Stimulated activated CD8-positive, alpha-beta memory T cell treated with anti-CD3 and anti-CD28 coated beads, Interleukin-2, amount 100 ng/mL, for 48 hours (primary cell): ENCODE measurements at regions not wholly inside any gene's neighbourhood (a gene's known extent, or its start where the extent isn't known, plus 50 kb on each side); places are given as distances from the start of the nearest gene placed in this dataset.

Experiments used
- DNase-seq, 2 donors: peaks; one replicate each; pipeline ENCODE4 v3.0.0-alpha.2; 2020; ENCODE audit warnings: low read depth in 2 of 2

GRCh38 chr6:90989763-90990162 lies 402.9 kb upstream of the MAP3K7 start:
- no peak for DNase-seq

DNA sequence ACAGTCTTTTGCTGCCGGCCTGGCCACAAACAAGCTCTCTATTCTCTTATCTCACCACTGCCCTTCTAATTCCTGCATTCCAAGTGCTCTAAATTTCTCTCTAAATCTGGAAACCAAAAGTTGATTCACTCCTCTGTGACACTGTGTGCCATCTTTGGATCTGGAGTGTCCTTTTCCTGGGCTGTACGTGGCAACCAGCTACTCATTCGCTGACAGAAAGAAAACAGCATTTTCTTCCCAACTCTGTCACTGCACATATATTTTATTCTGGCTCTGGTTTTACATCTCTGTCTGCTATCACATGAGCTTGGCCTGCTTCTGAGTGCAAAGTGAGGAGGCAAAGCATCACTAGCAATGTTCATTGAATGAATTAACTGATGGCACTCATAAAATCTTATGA lies 397.2 kb upstream of the MAP3K7 start:
- no peak for DNase-seq

DNA sequence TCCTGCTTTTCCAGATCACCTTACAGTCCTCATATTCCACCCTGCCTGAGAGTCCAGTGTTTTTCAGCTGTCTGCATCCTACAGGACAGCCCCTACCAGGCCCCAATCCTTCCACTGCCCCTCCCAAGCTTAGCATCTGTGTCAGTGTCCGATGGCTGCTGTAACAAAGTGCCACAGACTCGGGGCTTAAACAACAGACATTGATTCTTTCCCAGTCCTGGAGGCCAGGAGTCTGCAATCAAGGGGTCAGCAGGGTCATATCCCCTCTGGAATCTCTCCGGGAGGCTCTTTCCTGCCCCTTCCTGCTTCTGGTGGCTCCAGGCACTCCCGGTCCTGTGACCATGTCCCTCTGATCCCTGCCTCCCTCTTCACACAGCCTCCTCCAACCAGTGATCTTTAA lies 396.6 kb upstream of the MAP3K7 start:
- no peak for DNase-seq

DNA sequence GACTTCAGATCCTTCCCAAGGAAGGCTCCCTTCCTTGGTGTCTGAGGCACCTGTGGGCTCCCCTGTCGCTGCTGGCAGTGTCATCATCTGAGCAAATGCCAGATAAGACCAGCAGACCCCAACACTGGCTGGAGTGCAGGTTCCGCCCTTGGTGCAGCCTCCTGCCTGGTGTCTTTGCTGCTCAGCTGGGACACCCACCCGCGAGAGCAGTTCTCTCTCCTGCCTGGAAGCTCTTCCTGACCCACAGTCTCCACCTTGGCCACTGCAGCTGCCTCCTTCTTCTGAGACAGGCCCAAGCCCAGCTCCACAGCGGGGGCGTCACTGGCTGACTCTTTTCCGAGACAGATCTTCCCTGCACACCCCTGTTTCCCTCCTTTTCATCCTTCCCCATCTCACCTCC lies 395.7 kb upstream of the MAP3K7 start:
- DNase-seq, result no peak

- DNase-seq, result no peak
Observed at GRCh38 chr6:90982051-90982450, 395.2 kb upstream of the MAP3K7 start.

- no peak for DNase-seq
Observed at GRCh38 chr6:90978046-90978445, 391.2 kb upstream of the MAP3K7 start.

- DNase-seq, result no peak
Observed at GRCh38 chr6:90977513-90977912, 390.6 kb upstream of the MAP3K7 start.

DNA sequence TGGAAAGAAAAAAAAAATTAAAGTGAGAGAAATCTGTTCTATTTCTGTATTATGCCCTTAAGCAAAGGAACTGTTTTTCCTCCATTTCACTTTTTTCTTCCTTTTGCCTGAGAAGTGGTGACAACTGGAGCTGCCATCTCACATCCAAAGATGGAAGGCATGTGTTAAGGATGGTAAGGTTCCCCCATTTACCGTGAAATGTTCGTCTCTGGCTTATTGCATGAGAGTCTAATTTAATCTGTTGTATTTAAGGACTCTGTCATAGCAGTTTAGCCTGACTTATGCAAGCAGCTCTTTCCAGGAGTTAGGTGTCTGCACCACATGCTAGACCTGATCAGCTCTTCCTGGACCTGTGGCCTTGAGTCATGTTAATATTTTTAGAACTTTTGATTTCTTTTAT lies 389.5 kb upstream of the MAP3K7 start:
- DNase-seq, result no peak

DNA sequence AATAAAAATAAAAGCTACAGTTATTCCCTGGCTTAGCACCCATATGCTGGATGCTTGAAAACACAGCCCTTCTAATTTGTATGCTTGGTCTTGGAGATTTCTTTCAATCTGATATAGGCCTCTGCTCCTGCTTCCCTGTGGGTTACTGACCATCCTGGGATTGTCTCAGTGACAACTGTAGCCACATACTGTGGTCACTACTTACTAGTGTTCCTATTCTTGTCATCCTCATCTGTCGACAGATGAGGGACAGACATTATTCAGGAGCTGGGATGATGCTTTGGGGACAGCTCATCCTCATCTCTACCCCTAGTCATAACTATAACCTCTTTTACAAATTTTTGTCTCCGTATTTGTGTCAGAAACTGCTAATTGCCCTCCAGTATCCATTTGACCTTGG lies 388.9 kb upstream of the MAP3K7 start:
- no peak for DNase-seq

DNA sequence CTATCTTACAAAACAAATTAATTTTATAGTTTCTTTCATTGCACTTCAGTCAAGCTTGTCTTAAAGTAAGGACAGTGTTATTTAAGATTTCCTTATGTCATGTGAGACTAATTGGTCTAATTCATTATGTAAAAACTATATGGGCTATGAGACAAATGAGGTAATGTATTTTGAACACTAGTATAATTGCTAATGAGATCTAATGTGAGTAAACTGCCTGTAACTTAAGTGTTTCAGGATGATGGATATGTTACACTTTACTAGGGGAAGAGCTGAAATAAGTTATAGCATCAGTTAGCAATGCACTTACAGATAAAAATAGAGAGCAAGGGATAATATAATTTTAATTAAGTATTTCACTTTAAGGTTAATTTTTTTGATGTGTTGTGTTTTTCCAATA lies 386.3 kb upstream of the MAP3K7 start:
- no peak for DNase-seq

DNA sequence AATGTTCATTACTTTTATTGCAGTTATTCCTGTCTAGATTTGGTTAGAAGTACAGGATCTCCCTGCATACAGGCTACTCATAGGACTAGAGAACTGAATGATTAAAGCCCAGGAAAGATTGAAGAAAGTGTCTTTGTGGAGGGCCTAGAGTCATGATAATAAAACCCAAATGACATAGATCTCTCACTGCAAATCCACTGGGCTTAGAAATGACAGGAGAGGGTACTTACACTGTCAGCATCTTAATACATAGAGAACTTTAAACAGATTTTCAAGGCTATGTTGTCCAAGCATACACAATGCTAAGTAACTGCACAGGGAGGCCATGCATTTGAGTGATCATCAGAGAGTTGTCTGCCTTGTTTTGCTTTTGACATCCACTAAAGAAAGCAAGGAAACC lies 383.8 kb upstream of the MAP3K7 start:
- DNase-seq, result no peak

DNA sequence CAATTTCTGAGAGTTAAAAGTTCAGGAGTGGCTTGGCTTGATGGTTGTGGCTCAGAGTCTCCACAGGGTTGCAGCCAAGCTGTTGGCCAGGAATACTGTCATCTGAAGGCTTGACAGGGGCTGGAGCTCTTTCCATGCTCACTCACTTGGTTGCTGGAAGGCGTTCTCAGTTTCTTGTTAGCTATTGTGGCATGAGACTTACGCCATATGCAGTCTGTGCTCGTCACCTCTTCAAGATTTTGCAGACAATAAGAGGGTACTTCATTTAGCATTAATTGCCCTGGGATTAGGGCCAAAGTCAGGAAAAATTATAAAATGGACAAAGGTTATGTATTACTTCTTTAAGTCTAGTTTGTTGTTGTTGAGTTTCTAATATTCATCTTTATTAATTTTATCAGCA lies 380.6 kb upstream of the MAP3K7 start:
- no peak for DNase-seq

DNA sequence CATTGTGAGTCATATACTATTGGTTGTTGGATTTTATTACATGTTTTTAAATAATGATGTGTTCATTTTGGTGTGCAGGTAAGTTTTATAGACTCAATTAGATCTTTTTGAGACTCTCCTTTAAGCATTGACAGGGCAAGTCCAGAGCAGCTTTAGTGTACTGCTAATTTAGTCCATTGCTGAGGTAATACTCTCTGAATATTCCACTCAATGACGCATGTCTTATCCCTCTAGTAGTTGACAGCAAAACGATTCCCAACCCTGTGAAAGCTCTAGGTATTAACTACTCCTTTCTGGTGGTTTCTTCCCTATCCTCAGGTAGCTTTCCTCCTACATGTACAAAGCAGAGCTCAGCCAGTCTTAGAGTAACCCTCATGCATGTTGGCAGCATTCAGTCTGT lies 373.5 kb upstream of the MAP3K7 start:
- no peak for DNase-seq

GRCh38 chr6:90955246-90955645 lies 368.4 kb upstream of the MAP3K7 start:
- no peak for DNase-seq

GRCh38 chr6:90953405-90954161 lies 366.7 kb upstream of the MAP3K7 start:
- no peak for DNase-seq

- no peak for DNase-seq
Observed at GRCh38 chr6:90952176-90952575, 365.3 kb upstream of the MAP3K7 start.

DNA sequence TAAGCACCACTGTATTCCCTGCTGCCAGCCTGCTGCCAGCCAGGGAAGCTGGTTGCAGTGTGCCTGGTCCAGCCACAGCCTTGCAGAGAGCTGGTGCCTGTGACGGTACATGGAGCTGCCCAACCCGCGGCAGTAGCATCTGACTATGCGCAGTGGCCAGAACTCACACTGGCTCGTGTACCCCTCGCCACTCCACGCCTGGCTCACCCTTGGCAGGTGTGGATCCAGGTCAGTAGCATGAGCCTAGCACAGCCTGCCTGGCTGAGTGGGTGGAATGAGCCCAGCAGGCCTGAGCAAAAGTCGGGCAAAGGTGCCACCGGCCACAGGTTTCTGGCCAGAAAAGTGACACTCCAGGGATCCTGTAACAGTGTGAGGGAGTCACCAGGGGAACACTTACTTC lies 361.7 kb upstream of the MAP3K7 start:
- DNase-seq, result no peak

DNA sequence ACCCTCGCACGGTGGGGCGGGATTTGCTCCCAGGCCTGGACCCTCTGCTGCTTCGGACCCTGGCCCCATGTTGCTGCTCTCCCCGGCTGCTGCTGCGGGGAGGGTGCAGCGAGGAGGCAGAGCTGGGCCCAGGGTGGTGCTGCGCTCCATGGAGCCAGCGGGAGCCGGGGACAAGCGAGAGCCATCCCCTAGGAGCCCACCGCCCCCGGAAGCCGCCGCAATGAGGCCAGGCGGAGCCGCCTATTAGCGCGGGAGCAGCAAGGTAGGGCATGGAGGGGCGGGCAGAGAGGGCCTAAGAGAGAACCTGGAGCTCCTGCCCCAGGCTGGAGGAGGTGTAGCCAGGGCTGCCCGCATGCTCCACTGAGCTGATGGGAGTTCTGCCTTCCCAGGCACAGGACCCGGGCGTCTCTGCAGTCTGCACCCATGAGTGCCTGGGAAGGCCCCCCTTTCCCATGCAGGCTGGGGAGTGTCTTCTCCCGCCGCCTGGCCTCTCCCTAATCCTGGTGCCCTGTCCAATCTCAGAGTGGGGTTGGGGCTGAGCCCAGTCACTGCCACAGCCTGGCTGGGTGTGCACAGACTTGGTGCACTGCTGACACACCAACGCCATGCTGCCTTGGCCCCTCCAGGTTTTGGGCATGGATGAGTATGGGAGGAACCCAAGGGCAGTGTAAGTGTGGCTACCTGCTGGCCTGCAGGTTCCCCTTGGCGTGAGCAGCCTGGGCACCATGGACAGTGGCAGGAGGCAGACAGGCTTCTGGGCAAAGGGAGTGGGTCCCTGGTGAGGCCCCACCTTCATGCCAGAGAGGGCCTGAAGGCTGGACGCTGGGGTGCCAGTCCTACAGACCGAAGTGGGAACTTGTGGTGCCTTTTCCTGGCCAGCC lies 360.6 kb upstream of the MAP3K7 start:
- DNase-seq, result no peak

DNA sequence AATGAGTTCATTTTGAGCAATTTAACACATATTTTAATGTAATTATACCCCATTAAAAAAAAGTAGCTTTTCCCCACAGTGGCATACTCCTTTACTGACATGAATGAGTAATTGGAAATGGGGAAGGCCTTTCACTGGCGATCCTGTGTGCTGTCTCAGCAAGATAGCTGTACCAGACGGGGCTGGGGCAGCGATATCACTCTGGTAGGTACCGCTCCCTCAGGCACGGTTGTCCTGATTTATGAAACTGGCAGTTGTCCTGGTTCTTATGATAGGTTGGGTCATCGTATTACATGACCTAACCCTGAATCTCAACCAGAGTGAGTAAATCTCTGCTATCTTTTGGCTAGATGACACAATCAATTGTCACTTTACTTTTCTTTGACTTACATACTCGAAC lies 355.0 kb upstream of the MAP3K7 start:
- no peak for DNase-seq

DNA sequence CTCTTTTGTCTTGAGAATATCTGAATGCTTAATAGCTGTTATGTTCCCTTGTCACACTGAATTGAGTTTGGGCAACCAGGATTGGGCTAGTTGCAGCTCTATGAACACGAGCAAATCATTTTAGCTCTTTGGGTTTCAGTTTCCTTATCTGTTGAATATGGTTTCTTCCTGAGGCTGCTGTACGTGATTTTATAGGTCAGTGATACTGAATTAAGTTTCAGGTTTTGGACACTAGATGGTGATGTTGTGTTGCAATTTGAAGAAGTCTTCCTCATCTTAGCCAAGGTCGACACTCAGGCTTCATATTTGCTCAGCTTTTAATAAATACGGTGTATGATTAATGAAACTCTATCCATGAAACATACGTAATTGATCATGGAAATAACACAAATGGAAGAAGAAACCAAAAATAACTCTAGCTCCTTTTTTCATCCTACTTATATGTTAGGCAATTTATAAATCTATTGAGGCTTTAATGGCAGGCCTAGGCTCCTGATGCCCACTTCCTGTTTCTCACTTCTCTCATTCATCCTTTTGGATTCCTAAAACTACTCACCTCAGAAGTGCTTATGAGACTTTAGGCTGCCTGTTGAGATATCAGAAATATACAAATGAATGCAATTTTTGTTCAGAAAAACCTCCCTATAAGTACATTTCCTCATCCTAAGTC lies 354.1 kb upstream of the MAP3K7 start:
- no peak for DNase-seq

- no peak for DNase-seq
Observed at GRCh38 chr6:90939906-90940305, 353.0 kb upstream of the MAP3K7 start.

- no peak for DNase-seq
Observed at GRCh38 chr6:90938122-90938521, 351.2 kb upstream of the MAP3K7 start.

- no peak for DNase-seq
Observed at GRCh38 chr6:90936286-90936685, 349.4 kb upstream of the MAP3K7 start.
